PC-3 (cell line): ENCODE measurements at regions not wholly inside any gene's neighbourhood (a gene's known extent, or its start where the extent isn't known, plus 50 kb on each side); places are given as distances from the start of the nearest gene placed in this dataset.

ENCODE experiments used
- ATAC-seq: fragments of 200-7000 bp; cut with Tn5 transposase; 2 replicates; pipeline ENCODE4 v1.9.1; 2020; ENCODE audit warnings: mild to moderate bottlenecking, moderate library complexity
- BruUV-seq: library from RNA; stranded (reverse); fragments of 400-500 nt; replicated peaks from 2 replicates; lab custom pipeline; 2021; lab: Mats Ljungman, UMichigan
- CTCF ChIA-PET: fragments of 300-600 bp; sonication (Branson Sonifier 250); formaldehyde crosslinking; loops from one replicate; lab custom pipeline; 2022; ENCODE audit warnings: antibody characterized with exemption; lab: Charles Lee
- POLR2A ChIA-PET: fragments of 300-600 bp; sonication (Branson Sonifier 250); formaldehyde crosslinking; loops from one replicate; lab custom pipeline; 2022; ENCODE audit warnings: antibody characterized with exemption; ENCODE audit not compliant: unreplicated experiment; lab: Charles Lee
- DNase-seq: peaks from one replicate; pipeline ENCODE4 v3.0.0-alpha.2; 2015
- H2AFZ ChIP-seq: fragments of 300-600 bp; sonication (generic); 2 replicates; pipeline ENCODE4 v1.6.0; 2016; ENCODE audit warnings: antibody characterized with exemption, low read length
- H3F3A ChIP-seq: fragments of 300-600 bp; sonication (generic); one replicate; pipeline ENCODE4 v1.6.0; 2017; ENCODE audit warnings: antibody characterized with exemption, low read length, control low read depth, mild to moderate bottlenecking; ENCODE audit not compliant: unreplicated experiment
- H3K27ac ChIP-seq: fragments of 300-600 bp; sonication (generic); 2 replicates; pipeline ENCODE4 v1.5.1; 2016; ENCODE audit warnings: mild to moderate bottlenecking, low read length
- H3K27me3 ChIP-seq: fragments of 300-600 bp; sonication (generic); 2 replicates; pipeline ENCODE4 v1.6.1; 2016; ENCODE audit warnings: low read length, mixed read lengths
- H3K36me3 ChIP-seq: fragments of 300-600 bp; sonication (generic); 2 replicates; pipeline ENCODE4 v1.6.1; 2016; ENCODE audit warnings: low read depth, mixed run types, low read length, mixed read lengths
- H3K4me1 ChIP-seq: fragments of 300-600 bp; sonication (generic); 2 replicates; pipeline ENCODE4 v1.5.1; 2016; ENCODE audit warnings: low read length; ENCODE audit not compliant: insufficient read depth
- H3K4me2 ChIP-seq: fragments of 300-600 bp; sonication (generic); 2 replicates; pipeline ENCODE4 v1.6.0; 2016; ENCODE audit warnings: low read length
- H3K4me3 ChIP-seq: fragments of 300-600 bp; sonication (generic); 2 replicates; pipeline ENCODE4 v1.5.1; 2016; ENCODE audit warnings: mild to moderate bottlenecking, low read length, mixed read lengths
- H3K79me2 ChIP-seq: fragments of 300-600 bp; sonication (generic); 2 replicates; pipeline ENCODE4 v1.6.1; 2017; ENCODE audit warnings: low read length, mixed read lengths
- H3K9ac ChIP-seq: fragments of 300-600 bp; sonication (generic); 2 replicates; pipeline ENCODE4 v1.6.0; 2016; ENCODE audit warnings: mild to moderate bottlenecking, low read length
- H3K9me2 ChIP-seq: fragments of 300-600 bp; sonication (generic); replicated peaks from 2 replicates; pipeline ENCODE4 v1.6.1; 2016; ENCODE audit warnings: mixed run types, low read length, mixed read lengths
- H3K9me3 ChIP-seq: fragments of 300-600 bp; sonication (generic); 2 replicates; pipeline ENCODE4 v1.6.1; 2016; ENCODE audit warnings: low read length, mixed read lengths
- H4K20me1 ChIP-seq: fragments of 300-600 bp; sonication (generic); 2 replicates; pipeline ENCODE4 v1.6.1; 2016; ENCODE audit warnings: low read length, mixed read lengths
- CTCF ChIP-seq: fragments of 300-600 bp; sonication (generic); conservative IDR thresholded peaks from 2 replicates; pipeline ENCODE4 v1.5.1; 2017; ENCODE audit warnings: antibody characterized with exemption, low read depth, mild to moderate bottlenecking, low read length
- EZH2 ChIP-seq: fragments of 300-600 bp; sonication (generic); IDR thresholded peaks from one replicate; pipeline ENCODE4 v1.6.1; 2017; ENCODE audit warnings: antibody characterized with exemption, mild to moderate bottlenecking, low read length; ENCODE audit not compliant: unreplicated experiment
- EZH2phosphoT487 ChIP-seq: fragments of 300-600 bp; sonication (generic); IDR thresholded peaks from 2 replicates; pipeline ENCODE4 v1.6.1; 2018; ENCODE audit warnings: mild to moderate bottlenecking, antibody characterized with exemption, low read length, borderline replicate concordance
- intact Hi-C: fragments of 100-400 bp; cut with micrococcal nuclease; formaldehyde crosslinking; loops from 2 replicates; pipeline ENCODE4 v1.9.0; 2023

GRCh38 chr6:51094271-51094670, 275.6 kb downstream of the TFAP2B start:
- Histone ChIP-seq H3K27me3 (no peaks in the 10 kb centered on the region), H3K27ac (no peak overlapping the region), H3K9me3 (no peaks in the 10 kb centered on the region), H3K4me2 (no peak overlapping the region), H3K4me3 (no peak overlapping the region), H3F3A (no peaks in the 10 kb centered on the region), H3K9ac (no peak overlapping the region), H2AFZ (no peak overlapping the region), H3K4me1 (peaks cover 10% of the 10 kb centered on the region), H3K79me2 (no peaks in the 10 kb centered on the region), H3K36me3 (no peaks in the 10 kb centered on the region), H3K9me2 (no peaks in the 10 kb centered on the region), H4K20me1 (no peaks in the 10 kb centered on the region)
- intact Hi-C loops = no loop called here
- TF ChIP-seq CTCF = no peak
- DNase-seq (no peak), ATAC-seq (no peak)
- CTCF ChIA-PET = no interaction called here
- POLR2A ChIA-PET = no interaction called here
- no TSS peak for BruUV-seq

DNA sequence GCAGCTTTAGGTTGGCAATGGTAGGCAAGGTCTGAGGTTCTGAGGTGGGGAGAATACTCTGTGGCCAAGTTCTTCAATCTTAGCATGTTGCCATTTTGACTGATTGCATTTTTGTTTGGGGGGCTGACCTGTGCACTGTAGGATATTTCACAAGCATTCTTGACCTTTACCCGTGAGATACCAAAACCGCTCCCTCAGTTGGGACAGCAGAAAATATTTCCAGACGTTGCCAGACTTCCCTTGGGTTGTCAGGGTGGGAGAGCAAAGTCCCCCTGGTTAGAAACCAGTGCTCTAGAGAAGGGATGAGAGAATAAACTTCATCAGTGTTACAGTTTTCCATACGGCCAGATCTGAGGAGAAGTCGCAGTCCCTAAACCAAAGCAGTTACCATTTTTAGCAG, 279.6 kb downstream of the TFAP2B start:
- no peak overlapping the region for H3K4me2 ChIP-seq
- intact Hi-C loops = no loop called here
- no peak for DNase-seq
- no peaks in the 10 kb centered on the region for H4K20me1 ChIP-seq
- no peak overlapping the region for H3K9ac ChIP-seq
- no peaks in the 10 kb centered on the region for H3K9me3 ChIP-seq
- no peak overlapping the region for H2AFZ ChIP-seq
- H3K9me2 ChIP-seq = no peaks in the 10 kb centered on the region
- H3K27me3 ChIP-seq = no peaks in the 10 kb centered on the region
- no peaks in the 10 kb centered on the region for H3K36me3 ChIP-seq
- H3K27ac ChIP-seq = no peak overlapping the region
- TF ChIP-seq CTCF (no peak), EZH2phosphoT487 (no peak), EZH2 (no peak)
- no TSS peak for BruUV-seq
- POLR2A ChIA-PET = no interaction called here
- ATAC-seq = no peak
- no peaks in the 10 kb centered on the region for H3F3A ChIP-seq
- H3K79me2 ChIP-seq = no peaks in the 10 kb centered on the region
- no peak overlapping the region for H3K4me3 ChIP-seq
- CTCF ChIA-PET = no interaction called here
- peaks cover 12% of the 10 kb centered on the region for H3K4me1 ChIP-seq

DNA sequence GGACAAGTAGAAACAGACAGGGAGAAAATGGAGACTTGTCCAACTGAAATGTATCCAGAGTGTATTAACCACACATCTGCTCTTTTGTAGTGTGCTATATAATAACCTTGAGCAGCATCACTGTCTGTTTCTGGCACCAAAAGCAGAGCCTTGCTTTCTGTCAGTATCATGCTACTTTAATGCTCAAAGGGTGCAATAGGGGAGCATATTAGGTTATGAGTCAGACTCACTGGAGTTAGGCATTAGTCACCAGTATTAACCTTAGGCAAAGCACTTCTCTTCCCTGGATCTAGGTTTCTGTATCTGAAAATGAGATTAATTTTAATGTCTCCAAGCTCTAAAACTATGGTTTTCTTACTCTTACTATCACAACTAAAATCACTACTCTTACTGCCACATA, 280.1 kb downstream of the TFAP2B start:
- intact Hi-C loops = no loop called here
- Histone ChIP-seq H3K27me3 (no peaks in the 10 kb centered on the region), H4K20me1 (no peaks in the 10 kb centered on the region), H3K36me3 (no peaks in the 10 kb centered on the region), H3K4me3 (no peak overlapping the region), H3K9ac (no peak overlapping the region), H3K9me3 (no peaks in the 10 kb centered on the region), H3K9me2 (no peaks in the 10 kb centered on the region), H3K4me1 (peaks cover 12% of the 10 kb centered on the region), H3K27ac (no peak overlapping the region), H3F3A (no peaks in the 10 kb centered on the region), H3K79me2 (no peaks in the 10 kb centered on the region), H2AFZ (no peak overlapping the region), H3K4me2 (peak overlapping the region; percentile 43; the same call in 1 of the 2 replicates)
- ATAC-seq (peak; percentile 99), DNase-seq (peak; percentile 69)
- POLR2A ChIA-PET = no interaction called here
- CTCF ChIA-PET = no interaction called here
- BruUV-seq = no TSS peak
- TF ChIP-seq EZH2phosphoT487 (no peak), EZH2 (no peak), CTCF (no peak)
